Upper lobe of left lung (tissue), 4 donors: ENCODE measurements at regions not wholly inside any gene's neighbourhood (a gene's known extent, or its start where the extent isn't known, plus 50 kb on each side); places are given as distances from the start of the nearest gene placed in this dataset.

Source experiments
- POLR2A ChIP-seq, 4 donors: fragments of 450-650 bp; IDR thresholded peaks; one replicate each; pipeline ENCODE4 v1.5.1; 2016 to 2017; ENCODE audit warnings: antibody characterized with exemption in 4 of 4, mild to moderate bottlenecking in 2 of 4
- TF ChIP-seq, protein P1 (sequence below), 6 experiments: fragments of 450-650 bp in 4 of 6; fragments of 200-600 bp in 2 of 6; sonication (generic) in 2 of 6; IDR thresholded peaks; one replicate each; pipeline ENCODE4 v1.5.1; 2016 to 2019; ENCODE audit warnings: antibody characterized with exemption in 6 of 6

DNA sequence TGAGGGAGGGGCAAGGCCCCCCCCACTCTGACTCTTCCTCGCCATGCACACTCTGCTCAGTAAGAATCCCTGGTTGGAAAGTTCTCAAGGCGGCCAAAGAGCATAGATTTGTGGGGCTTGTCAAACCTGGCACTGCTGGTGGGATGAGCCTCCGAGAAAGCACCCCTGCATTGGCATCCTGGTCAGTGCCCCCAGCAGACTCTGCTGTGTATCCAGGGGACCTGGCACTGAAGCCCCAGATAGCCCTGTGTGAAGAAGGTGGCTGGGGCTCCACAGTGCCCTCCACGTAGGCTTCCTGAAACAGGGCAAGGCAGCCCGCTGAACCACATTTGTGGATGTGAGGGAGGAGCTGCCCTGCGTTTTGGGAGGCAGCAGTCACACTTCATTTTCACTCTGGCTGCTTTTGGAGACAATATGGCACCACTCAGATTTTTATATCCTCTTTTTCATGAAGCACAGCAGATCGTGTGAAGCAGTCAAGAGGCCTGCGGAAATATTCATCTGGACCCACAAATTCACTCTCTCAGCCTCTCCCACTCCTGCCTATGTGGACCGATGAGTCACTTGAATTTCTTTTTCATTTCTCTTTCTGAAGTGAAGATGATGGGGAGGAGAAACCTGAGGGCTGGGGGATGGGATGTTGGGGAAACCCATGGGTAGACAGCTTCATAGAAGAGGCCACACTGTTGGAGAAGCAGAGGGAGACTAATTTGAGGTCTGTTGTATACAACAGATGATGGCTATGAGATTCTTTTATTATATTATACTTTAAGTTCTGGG, 88.7 kb upstream of the BCL6 start:
- TF ChIP-seq, protein P1, sequence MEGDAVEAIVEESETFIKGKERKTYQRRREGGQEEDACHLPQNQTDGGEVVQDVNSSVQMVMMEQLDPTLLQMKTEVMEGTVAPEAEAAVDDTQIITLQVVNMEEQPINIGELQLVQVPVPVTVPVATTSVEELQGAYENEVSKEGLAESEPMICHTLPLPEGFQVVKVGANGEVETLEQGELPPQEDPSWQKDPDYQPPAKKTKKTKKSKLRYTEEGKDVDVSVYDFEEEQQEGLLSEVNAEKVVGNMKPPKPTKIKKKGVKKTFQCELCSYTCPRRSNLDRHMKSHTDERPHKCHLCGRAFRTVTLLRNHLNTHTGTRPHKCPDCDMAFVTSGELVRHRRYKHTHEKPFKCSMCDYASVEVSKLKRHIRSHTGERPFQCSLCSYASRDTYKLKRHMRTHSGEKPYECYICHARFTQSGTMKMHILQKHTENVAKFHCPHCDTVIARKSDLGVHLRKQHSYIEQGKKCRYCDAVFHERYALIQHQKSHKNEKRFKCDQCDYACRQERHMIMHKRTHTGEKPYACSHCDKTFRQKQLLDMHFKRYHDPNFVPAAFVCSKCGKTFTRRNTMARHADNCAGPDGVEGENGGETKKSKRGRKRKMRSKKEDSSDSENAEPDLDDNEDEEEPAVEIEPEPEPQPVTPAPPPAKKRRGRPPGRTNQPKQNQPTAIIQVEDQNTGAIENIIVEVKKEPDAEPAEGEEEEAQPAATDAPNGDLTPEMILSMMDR (IDR thresholded peaks at IDR 0.05), result no peak
- TF ChIP-seq POLR2A (IDR thresholded peaks at IDR 0.05), result no peak
